ENCODE measurements at regions not wholly inside any gene's neighbourhood (a gene's known extent, or its start where the extent isn't known, plus 50 kb on each side); places are given as distances from the start of the nearest gene placed in this dataset.

- TF ChIP-seq, protein P1, sequence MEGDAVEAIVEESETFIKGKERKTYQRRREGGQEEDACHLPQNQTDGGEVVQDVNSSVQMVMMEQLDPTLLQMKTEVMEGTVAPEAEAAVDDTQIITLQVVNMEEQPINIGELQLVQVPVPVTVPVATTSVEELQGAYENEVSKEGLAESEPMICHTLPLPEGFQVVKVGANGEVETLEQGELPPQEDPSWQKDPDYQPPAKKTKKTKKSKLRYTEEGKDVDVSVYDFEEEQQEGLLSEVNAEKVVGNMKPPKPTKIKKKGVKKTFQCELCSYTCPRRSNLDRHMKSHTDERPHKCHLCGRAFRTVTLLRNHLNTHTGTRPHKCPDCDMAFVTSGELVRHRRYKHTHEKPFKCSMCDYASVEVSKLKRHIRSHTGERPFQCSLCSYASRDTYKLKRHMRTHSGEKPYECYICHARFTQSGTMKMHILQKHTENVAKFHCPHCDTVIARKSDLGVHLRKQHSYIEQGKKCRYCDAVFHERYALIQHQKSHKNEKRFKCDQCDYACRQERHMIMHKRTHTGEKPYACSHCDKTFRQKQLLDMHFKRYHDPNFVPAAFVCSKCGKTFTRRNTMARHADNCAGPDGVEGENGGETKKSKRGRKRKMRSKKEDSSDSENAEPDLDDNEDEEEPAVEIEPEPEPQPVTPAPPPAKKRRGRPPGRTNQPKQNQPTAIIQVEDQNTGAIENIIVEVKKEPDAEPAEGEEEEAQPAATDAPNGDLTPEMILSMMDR (conservative IDR thresholded peaks at IDR 0.05; ENCODE audit: low read depth, low read length), result no peak
- TF ChIP-seq EZH2 (IDR thresholded peaks at IDR 0.05; ENCODE audit: low read length, unreplicated experiment) (no peak), EZH2phosphoT487 (IDR thresholded peaks at IDR 0.05; ENCODE audit: borderline replicate concordance, low read length) (no peak)
Measured at GRCh38 chr4:14857981-14858380, 144.3 kb upstream of the CPEB2 start.
